GM19438 (cell line): ENCODE measurements at regions not wholly inside any gene's neighbourhood (a gene's known extent, or its start where the extent isn't known, plus 50 kb on each side); places are given as distances from the start of the nearest gene placed in this dataset.

Source experiments
- ATAC-seq: cut with Tn5 transposase; IDR thresholded peaks from one replicate; pipeline ENCODE4 v1.9.1; 2021; ENCODE audit warnings: low read depth; ENCODE audit not compliant: unreplicated experiment

GRCh38 chr7:32347244-32347828 is 142.8 kb downstream of the LSM5 start:
- ATAC-seq: no peak

GRCh38 chr7:32346253-32346652 is 143.9 kb downstream of the LSM5 start:
- no peak for ATAC-seq

DNA sequence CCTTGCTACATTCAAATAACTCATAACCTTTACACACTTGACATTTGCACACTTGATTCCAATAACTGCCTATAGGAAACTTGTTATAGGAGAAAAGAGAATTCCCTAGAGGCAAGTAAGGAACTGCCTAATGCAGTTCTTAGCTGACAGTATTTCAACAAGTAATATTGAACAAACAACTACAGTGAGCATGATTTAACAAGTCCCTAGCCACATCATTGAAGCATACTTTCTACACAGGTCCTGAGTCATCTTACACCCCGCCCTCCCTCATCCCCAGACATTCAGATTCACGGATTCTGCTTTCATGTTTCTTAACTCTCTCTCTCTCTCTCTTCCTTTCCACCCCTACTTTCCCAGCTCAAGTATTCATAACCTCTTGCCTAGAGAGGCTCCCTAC is 153.5 kb downstream of the LSM5 start:
- ATAC-seq: no peak

DNA sequence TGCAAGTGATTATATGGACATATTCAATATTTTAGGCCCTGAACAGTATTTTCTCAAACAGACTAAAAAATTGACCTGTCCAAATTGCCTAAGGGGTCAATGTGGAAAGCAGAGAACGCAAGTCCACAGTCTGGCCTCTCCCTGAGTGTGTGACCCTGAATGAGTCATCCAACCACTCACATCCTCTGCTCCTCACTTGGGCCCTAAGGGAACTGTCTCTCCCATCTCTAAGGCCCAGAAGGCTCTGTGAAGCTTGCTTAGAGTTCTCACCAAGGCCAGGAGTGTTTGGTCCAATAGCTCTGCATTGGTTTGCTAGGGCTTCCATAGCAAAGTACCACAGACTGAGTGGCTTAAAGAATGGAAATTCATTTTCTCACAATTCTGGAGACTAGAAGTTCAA is 155.1 kb downstream of the LSM5 start:
- ATAC-seq: no peak

GRCh38 chr7:32330602-32331001 is 159.6 kb downstream of the LSM5 start:
- no peak for ATAC-seq

DNA sequence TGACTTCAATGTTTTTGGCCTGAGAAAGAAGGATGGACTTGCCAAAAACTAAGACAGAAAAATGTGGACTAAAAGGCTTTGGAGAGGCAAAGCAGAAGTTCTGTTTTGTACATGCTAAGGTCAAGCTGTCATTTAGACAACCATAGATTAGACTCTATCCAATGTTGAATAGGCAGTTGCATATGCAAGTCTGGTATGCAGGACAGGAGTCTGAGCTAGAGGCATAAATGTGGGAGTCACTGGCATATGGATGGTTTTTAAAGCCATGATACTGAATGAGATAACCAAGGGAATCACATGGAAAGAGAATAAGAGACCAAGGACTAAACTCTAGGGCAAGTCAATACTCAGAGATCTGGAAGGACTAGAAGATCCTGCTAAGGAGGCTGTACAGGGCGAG is 164.1 kb downstream of the LSM5 start:
- ATAC-seq: no peak

- ATAC-seq: no peak
Observed at GRCh38 chr7:32323712-32324111, 166.5 kb downstream of the LSM5 start.

- ATAC-seq: no peak
Observed at GRCh38 chr7:32319012-32319382, 171.2 kb downstream of the LSM5 start.

DNA sequence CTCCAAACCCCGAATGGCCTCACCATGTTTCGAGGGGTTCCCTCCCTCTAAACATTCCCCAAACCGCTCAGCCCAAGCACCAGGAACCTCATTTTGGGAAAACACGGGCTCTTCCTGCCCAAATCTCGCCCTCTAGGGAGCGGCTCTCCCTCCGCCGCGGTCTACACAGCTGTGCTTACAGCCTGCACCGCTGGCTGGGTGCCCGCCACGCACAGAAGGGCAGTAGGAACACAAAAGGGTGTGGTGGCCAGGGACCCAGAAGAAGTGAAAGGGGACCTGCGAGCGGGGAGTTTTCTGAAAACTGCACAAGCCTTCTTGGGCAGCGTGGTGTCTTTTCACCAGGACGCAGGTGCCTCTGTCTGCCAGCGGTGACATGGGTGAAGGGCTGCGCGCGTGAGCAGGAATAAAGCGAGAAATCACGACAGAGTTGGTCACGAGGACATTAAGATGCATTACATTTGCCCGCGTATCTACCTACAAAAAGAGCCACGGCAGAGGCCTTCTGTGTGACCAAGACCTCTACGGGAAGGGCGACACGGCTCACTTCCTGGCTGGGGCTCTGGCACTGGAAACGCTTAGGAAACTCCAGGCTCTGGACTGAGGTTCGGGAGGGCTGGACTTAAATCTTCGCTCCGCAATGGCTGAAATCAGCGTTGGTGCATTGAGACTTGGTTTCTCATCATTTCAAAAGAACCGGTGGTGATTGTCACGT is 171.7 kb downstream of the LSM5 start:
- no peak for ATAC-seq

DNA sequence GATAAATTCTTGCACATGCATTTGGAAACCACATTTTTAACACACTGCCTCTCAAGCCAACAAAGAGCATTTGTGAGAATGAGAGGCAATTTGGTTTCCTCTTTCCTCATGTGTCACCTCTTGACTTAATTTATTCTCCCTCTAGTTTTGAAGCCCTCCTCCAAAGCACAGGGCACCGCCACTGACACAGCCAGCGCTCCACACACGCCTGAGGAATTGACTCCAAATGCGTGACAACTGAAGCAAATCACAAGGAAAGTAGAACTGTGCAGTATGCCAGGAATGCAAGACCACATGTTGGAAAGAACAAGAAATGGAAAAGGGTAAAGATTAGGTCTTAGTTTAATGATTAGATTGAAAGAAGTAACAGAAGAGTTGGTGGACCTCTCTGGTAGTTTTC is 173.3 kb downstream of the LSM5 start:
- no peak for ATAC-seq

DNA sequence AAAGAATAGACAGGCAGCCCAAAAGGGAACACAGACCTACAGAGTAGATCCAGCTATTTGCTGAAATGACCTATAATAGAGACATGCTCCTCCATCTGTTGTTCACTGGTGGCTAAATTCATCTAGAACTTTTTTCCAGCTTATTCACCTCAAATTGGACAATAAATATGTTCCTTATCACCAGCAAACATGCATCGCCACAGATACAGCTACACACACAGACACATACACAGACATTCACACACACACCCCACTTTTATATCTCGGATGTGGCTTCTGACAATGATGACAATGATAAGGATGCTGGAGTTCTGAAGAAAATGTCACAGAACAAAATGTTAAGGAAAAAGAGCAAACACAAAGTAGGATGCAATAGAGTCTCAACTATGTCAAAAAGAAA is 175.4 kb downstream of the LSM5 start:
- no peak for ATAC-seq

DNA sequence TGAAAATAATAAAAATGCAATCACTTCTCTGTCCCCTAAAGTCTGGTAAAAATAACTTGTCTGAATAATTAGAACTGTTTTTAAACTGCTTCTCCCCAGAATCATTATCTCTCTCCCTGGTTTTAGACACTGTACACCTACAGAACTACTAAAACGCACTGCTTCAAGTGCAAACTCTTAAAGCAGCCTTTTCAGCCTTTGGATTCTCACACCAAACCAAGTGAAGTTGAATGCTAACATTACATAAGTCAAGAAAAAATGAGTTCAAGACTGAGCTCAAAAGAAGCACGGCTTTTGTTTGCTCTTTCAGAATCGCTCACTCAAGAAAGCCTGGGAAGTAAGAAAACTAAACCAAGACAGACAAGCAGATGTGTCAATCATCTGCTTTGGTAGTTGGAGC is 188.8 kb downstream of the LSM5 start:
- no peak for ATAC-seq

- no peak for ATAC-seq
Observed at GRCh38 chr7:32299133-32299702, 191.0 kb downstream of the LSM5 start.

DNA sequence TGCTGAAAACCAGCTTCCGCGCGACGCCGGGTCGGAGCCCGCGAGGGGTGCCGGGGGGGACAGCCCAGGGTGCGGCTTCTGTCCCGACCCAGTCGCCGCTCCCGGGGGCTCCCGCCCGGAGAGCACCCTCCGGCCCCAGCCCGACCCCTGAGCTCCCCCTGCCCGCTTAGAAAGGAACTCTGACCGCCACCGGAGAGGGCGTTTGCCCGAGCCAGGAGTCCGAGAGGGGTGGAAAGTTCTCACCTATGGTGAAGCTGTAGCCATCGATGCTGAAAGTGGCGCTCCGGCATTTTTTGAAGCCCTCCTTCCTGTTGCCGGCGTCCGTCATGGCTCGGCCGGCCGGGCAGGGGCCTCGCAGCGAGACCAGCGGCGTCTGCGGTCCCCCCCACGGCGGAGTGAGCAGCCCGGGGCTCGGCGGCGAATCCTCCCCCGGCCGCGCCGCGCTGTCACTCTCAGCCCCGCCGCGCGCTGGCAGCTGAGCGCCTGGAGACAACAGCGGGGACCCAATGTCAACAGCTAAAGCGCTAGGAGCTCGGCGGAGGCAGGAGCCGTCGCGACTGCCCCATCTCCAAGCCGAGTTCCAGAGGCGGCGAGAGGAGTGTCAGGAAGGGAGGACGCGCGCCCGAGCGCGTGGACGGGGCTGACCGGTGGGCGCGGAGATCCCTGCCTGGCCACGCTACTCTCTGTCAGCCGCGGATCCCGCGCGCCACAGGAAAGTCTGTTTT is 191.6 kb downstream of the LSM5 start:
- ATAC-seq: peak; percentile 63

- no peak for ATAC-seq
Observed at GRCh38 chr7:32293833-32294232, 196.3 kb downstream of the LSM5 start.

DNA sequence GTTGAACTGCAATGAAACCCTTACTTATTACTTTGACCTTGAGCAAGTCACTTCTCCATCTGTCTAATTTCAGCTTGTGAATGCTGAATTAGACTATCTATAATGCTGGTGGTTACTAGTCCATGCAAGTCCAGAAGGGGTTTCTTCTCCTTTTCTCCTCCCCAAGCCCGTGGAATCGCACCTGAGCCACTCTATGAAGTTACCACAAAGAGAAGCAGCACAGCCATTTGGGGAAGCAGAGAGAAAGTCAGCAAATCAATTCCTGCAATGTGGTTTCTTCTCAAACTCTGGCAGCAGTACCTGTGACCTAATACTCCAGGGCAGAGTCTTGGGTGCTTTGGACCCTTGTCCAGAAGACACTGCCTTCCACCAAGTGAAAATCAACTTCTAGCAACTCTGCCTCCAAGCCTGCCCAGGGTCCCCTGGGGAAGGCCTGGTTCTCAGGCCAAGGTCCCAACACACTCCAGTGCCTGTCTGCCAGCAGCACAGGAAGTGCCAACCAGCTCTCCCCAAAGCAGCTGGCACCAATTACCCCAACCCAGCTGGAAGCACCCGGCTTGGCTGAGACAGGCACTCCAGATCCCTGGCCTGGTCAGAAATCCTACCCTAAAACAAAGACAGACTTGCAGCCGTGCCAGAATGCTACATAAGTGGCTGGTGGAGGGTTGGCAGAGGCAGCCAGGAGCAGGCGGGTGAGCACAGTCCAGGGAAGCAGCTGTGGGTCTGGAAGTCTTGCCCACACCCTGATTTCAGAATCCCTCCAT is 200.3 kb downstream of the LSM5 start:
- ATAC-seq: no peak

GRCh38 chr7:32285698-32286097 is 204.5 kb downstream of the LSM5 start:
- no peak for ATAC-seq

- ATAC-seq: no peak
Observed at GRCh38 chr7:32283546-32283945, 206.6 kb downstream of the LSM5 start.

GRCh38 chr7:32279500-32279899 is 209.3 kb upstream of the PDE1C start:
- no peak for ATAC-seq

DNA sequence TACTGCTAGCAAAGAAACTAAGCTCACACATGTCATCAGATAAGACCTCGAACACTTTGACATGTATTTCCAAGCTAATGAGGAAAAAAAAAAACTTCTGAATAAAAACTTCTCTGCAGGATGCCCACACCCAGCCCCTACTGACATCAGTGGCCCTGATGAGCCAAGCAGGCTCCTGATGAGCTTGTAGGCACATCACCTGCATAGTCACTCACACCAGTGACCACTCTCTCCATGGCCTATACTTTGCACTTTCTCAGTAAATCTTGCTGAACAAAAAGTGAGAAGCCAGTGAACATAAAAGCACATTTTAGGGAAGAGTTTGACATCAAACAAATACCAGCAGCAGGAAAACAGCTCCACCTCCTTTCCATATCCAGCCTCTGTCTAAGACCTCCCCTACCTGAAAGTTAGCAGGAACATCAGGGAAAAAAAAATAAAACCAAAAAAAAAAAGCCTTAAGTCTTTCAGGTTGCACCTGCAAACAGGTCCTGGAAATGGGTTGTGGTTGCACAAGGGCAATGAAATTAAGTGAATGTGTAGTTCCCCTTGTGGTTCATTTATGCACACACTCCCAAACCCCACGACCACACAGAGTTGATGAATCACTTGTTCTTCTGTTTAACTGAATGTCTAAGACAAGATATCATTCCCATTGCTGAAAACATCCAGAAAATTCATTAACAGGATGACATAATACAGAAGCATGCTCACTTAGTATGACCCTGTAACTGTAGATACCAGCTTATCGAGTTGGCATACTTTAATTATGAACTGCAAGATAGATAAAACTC is 205.2 kb upstream of the PDE1C start:
- ATAC-seq: peak; percentile 66
